K562 (cell line): ENCODE measurements at regions not wholly inside any gene's neighbourhood (a gene's known extent, or its start where the extent isn't known, plus 50 kb on each side); places are given as distances from the start of the nearest gene placed in this dataset.

Experiments used
- ATAC-seq: fragments of 200-7000 bp; cut with Tn5 transposase; 3 replicates; pipeline ENCODE4 v1.9.1; 2020; ENCODE audit warnings: moderate library complexity
- BruUV-seq: library from RNA; stranded (reverse); fragments of 400-500 nt; replicated peaks from 2 replicates; lab custom pipeline; 2021; lab: Mats Ljungman, UMichigan
- CTCF ChIA-PET: fragments of 300-600 bp; formaldehyde crosslinking; extraction: SDS; loops from one replicate; lab custom pipeline; 2021; ENCODE audit warnings: low intra/inter-chr PET ratio; lab: Yijun Ruan, JAX
- POLR2A ChIA-PET: fragments of 300-600, 350-650 bp; sonication (Branson Sonifier 250); formaldehyde crosslinking; extraction: SDS; loops from one replicate; lab custom pipeline; 2021; ENCODE audit warnings: antibody characterized with exemption, inconsistent platforms; lab: Yijun Ruan, JAX
- DNase-seq, 4 experiments: peaks; one replicate each; pipeline versions ENCODE4 v3.0.0 to v3.0.0-alpha.2; 2011 to 2018; ENCODE audit warnings: low spot score in 3 of 4, mixed read lengths in 3 of 4; ENCODE audit errors: extremely low read depth in 1 of 4
- FAIRE-seq: peaks from 2 replicates; lab custom pipeline; 2011; peaks lifted over from hg19 to GRCh38; lab: Jason Lieb, UNC
- H2AFZ ChIP-seq: 2 replicates; pipeline ENCODE4 v1.6.0; 2011; ENCODE audit warnings: low read depth, low read length, control low read depth, inconsistent platforms
- H3K27ac ChIP-seq: fragments of 200-600 bp; 3 replicates; pipeline ENCODE4 v1.8.0; 2011; ENCODE audit warnings: low read depth, mild to moderate bottlenecking, control low read depth, inconsistent platforms, low read length, moderate library complexity, mixed read lengths; ENCODE audit errors: extremely low read depth
- H3K27me3 ChIP-seq, 2 experiments: fragments of 300-600 bp in 1 of 2; 2 replicates in 1 of 2; 3 replicates in 1 of 2; pipeline versions ENCODE4 v1.6.0 to v1.8.0; 2011; ENCODE audit warnings: inconsistent platforms in 2 of 2, low read length in 2 of 2, mild to moderate bottlenecking in 1 of 2, mixed read lengths in 1 of 2, moderate library complexity in 1 of 2; ENCODE audit not compliant: control insufficient read depth in 2 of 2, insufficient read depth in 2 of 2
- H3K36me3 ChIP-seq: fragments of 300-600 bp; 3 replicates; pipeline ENCODE4 v1.8.0; 2011; ENCODE audit warnings: mild to moderate bottlenecking, low read length, inconsistent platforms; ENCODE audit not compliant: control insufficient read depth, insufficient read depth
- H3K4me1 ChIP-seq, 2 experiments: fragments of 200-600 bp in 1 of 2; replicated peaks in 1 of 2; 2 replicates in 1 of 2; 3 replicates in 1 of 2; pipeline versions ENCODE4 v1.5.1 to v1.8.0; 2011; ENCODE audit warnings: inconsistent platforms in 2 of 2, low read length in 2 of 2, mild to moderate bottlenecking in 1 of 2, mixed read lengths in 1 of 2, moderate library complexity in 1 of 2; ENCODE audit not compliant: control insufficient read depth in 2 of 2, insufficient read depth in 2 of 2
- H3K4me2 ChIP-seq: 2 replicates; pipeline ENCODE4 v1.6.1; 2011; ENCODE audit warnings: low read length, control low read depth, inconsistent platforms, mixed read lengths; ENCODE audit not compliant: insufficient read depth
- H3K4me3 ChIP-seq: fragments of 200-600 bp; sonication (generic), shearing (Covaris generic); 2 replicates; pipeline ENCODE4 v1.5.1; 2016; ENCODE audit warnings: control low read depth, inconsistent platforms
- H3K79me2 ChIP-seq: fragments of 200-600 bp; 3 replicates; pipeline ENCODE4 v1.8.0; 2011; ENCODE audit warnings: low read length, inconsistent platforms; ENCODE audit not compliant: control insufficient read depth, insufficient read depth
- H3K9ac ChIP-seq, 2 experiments: 2 replicates each; pipeline versions ENCODE4 v1.6.0 to v1.6.1; 2011; ENCODE audit warnings: low read depth in 2 of 2, low read length in 2 of 2, control low read depth in 1 of 2, inconsistent platforms in 1 of 2, mild to moderate bottlenecking in 1 of 2, mixed read lengths in 1 of 2; ENCODE audit not compliant: insufficient read depth in 1 of 2
- H3K9me1 ChIP-seq: one replicate; pipeline ENCODE4 v1.6.0; 2011; ENCODE audit warnings: inconsistent platforms, mild to moderate bottlenecking, low read length, moderate library complexity; ENCODE audit not compliant: control insufficient read depth, insufficient read depth
- H3K9me3 ChIP-seq: replicated peaks from 2 replicates; pipeline ENCODE4 v1.5.1; 2011; ENCODE audit warnings: low read depth, low read length, inconsistent platforms; ENCODE audit not compliant: control insufficient read depth, insufficient read depth
- H4K20me1 ChIP-seq: replicated peaks from 2 replicates; pipeline ENCODE4 v1.6.1; 2011; ENCODE audit warnings: low read length, inconsistent platforms, mixed read lengths; ENCODE audit not compliant: control insufficient read depth, insufficient read depth
- BHLHE40 ChIP-seq: IDR thresholded peaks from 2 replicates; pipeline ENCODE4 v1.6.1; 2011; ENCODE audit warnings: low read length, improper control_type of control experiment
- BMI1 ChIP-seq: fragments of 150-350 bp; IDR thresholded peaks from 2 replicates; pipeline ENCODE4 v1.6.1; 2014; ENCODE audit warnings: low read length
- ETS1 ChIP-seq: conservative IDR thresholded peaks from 2 replicates; pipeline ENCODE4 v1.6.1; 2011; ENCODE audit warnings: low read depth, mild to moderate bottlenecking, low read length; ENCODE audit not compliant: control insufficient read depth
- HNRNPUL1 ChIP-seq: fragments of 200-400 bp; formaldehyde crosslinking; IDR thresholded peaks from 2 replicates; pipeline ENCODE4 v1.6.1; 2017; ENCODE audit warnings: low read length
- IFI16 ChIP-seq: fragments of 250-450 bp; sonication (Bioruptor Pico); IDR thresholded peaks from 2 replicates; pipeline ENCODE4 v2.1.2; 2022; ENCODE audit warnings: mild to moderate bottlenecking, inconsistent platforms
- MXD1 ChIP-seq: fragments of 250-450 bp; sonication (Bioruptor Pico); IDR thresholded peaks from 2 replicates; pipeline ENCODE4 v1.8.0; 2021; ENCODE audit warnings: borderline replicate concordance, mild to moderate bottlenecking, moderate library complexity; ENCODE audit not compliant: poor library complexity, severe bottlenecking
- PHB ChIP-seq: fragments of 250-450 bp; sonication (Bioruptor Pico); IDR thresholded peaks from 2 replicates; pipeline ENCODE4 v1.5.0; 2021
- TCF15 ChIP-seq: fragments of 250-450 bp; sonication (Bioruptor Pico); IDR thresholded peaks from 2 replicates; pipeline ENCODE4 v1.8.0; 2022; ENCODE audit warnings: moderate library complexity, mild to moderate bottlenecking, inconsistent platforms
- XRCC4 ChIP-seq: IDR thresholded peaks from one replicate; pipeline ENCODE4 v1.6.1; 2011; ENCODE audit not compliant: insufficient read depth, insufficient read length; ENCODE audit errors: extremely low read depth
- ZNF449 ChIP-seq: fragments of 250-450 bp; sonication (Bioruptor Pico); IDR thresholded peaks from 2 replicates; pipeline ENCODE4 v1.8.0; 2022; ENCODE audit warnings: moderate library complexity, mild to moderate bottlenecking, inconsistent platforms
- WGBS: fragments of 100-300 bp; shearing (Covaris generic); methylation state at CpG from one replicate; pipeline ENCODE4 v1.1.6; 2016; ENCODE audit warnings: low coverage, mixed read lengths; ENCODE audit not compliant: insufficient coverage; ENCODE audit errors: missing lambda C conversion rate; 5-methylcytosine and 5-hydroxymethylcytosine counted together
- in situ Hi-C: fragments of 300-500 bp; cut with MboI; formaldehyde crosslinking; loops from 4 replicates; pipeline ENCODE4 v1.15.0; 2018; ENCODE audit warnings: inconsistent platforms, mixed read lengths
- intact Hi-C: fragments of 100-400 bp; cut with micrococcal nuclease; formaldehyde crosslinking; loops from 2 replicates; pipeline ENCODE4 v1.14.2; 2022

GRCh38 chr17:72420775-72421127 lies 299.9 kb downstream of the SOX9 start:
- no peaks in the 10 kb centered on the region for H3K36me3 ChIP-seq
- H3K27me3 ChIP-seq, result peaks cover 0 to 10% of the 10 kb centered on the region in 2 experiments; a peak in 1 of 5 replicates
- no TSS peak for BruUV-seq
- H4K20me1 ChIP-seq, result no peaks in the 10 kb centered on the region
- CTCF ChIA-PET, result no interaction called here
- intact Hi-C loops (no loop called here), in situ Hi-C loops (no loop called here)
- no peaks in the 10 kb centered on the region for H3K9me1 ChIP-seq
- no peak overlapping the region for H3K4me3 ChIP-seq
- H3K79me2 ChIP-seq, result no peaks in the 10 kb centered on the region
- no peak overlapping the region for H3K4me2 ChIP-seq
- no peaks in the 10 kb centered on the region for H3K4me1 ChIP-seq
- WGBS, result 0% methylated on average over 7 of the region's 8 CpGs
- H3K9me3 ChIP-seq, result no peaks in the 10 kb centered on the region
- FAIRE-seq (no peak), DNase-seq (no peak), ATAC-seq (no peak)
- POLR2A ChIA-PET, result no interaction called here
- no peak overlapping the region for H3K27ac ChIP-seq
- H2AFZ ChIP-seq, result no peak overlapping the region
- TF ChIP-seq BMI1 (no peak), IFI16 (CRISPR knock-in tag) (no peak), XRCC4 (no peak), ETS1 (no peak), MXD1 (CRISPR knock-in tag) (no peak), PHB (CRISPR knock-in tag) (no peak), TCF15 (CRISPR knock-in tag) (no peak), ZNF449 (CRISPR knock-in tag) (no peak), BHLHE40 (no peak), HNRNPUL1 (no peak)
- H3K9ac ChIP-seq, result no peak overlapping the region
